Stimulated activated effector memory CD8-positive, alpha-beta T cell treated with anti-CD3 and anti-CD28 coated beads, Interleukin-12 subunit alpha, Interleukin-12 subunit beta, amount 100 ng/mL, for 72 hours (primary cell): ENCODE measurements at regions not wholly inside any gene's neighbourhood (a gene's known extent, or its start where the extent isn't known, plus 50 kb on each side); places are given as distances from the start of the nearest gene placed in this dataset.
"Not testable (repeated sequence)": the region's sequence is repeated elsewhere in the genome, so short reads cannot be mapped to it uniquely, and the experiment has no call there.

Source experiments
- ATAC-seq: fragments of 150-1000 bp; cut with Tn5 transposase; 2 replicates; pipeline ENCODE4 v1.10.0; 2021
- DNase-seq, 2 donors: peaks; one replicate each; pipeline ENCODE4 v3.0.0; 2021 to 2022; ENCODE audit warnings: low spot score in 2 of 2
- H3K27ac Mint-ChIP-seq: one replicate; pipeline ENCODE4 v1.8.0; 2022; ENCODE audit warnings: mild to moderate bottlenecking, mixed read lengths
- H3K36me3 Mint-ChIP-seq: one replicate; pipeline ENCODE4 v1.8.0; 2022; ENCODE audit warnings: mild to moderate bottlenecking, mixed read lengths
- H3K4me1 Mint-ChIP-seq: one replicate; pipeline ENCODE4 v1.8.0; 2022; ENCODE audit warnings: mixed read lengths
- H3K4me3 Mint-ChIP-seq: one replicate; pipeline ENCODE4 v1.8.0; 2022; ENCODE audit warnings: mild to moderate bottlenecking, mixed read lengths
- H3K9me3 Mint-ChIP-seq: one replicate; pipeline ENCODE4 v1.8.0; 2022; ENCODE audit warnings: mixed read lengths

GRCh38 chr20:53891306-53891894 lies 179.0 kb downstream of the BCAS1 start:
- no peaks in the 10 kb centered on the region for H3K9me3 Mint-ChIP-seq
- ATAC-seq = no peak
- H3K4me3 Mint-ChIP-seq = no peak overlapping the region
- H3K27ac Mint-ChIP-seq = no peak overlapping the region
- peaks cover 10% of the 10 kb centered on the region for H3K36me3 Mint-ChIP-seq
- peaks cover 26% of the 10 kb centered on the region for H3K4me1 Mint-ChIP-seq
- no peak for DNase-seq

GRCh38 chr20:53890443-53891305 lies 179.7 kb downstream of the BCAS1 start:
- ATAC-seq = no peak
- Mint-ChIP-seq H3K9me3 (no peaks in the 10 kb centered on the region), H3K27ac (no peak overlapping the region), H3K4me1 (peaks cover 26% of the 10 kb centered on the region), H3K36me3 (peaks cover 10% of the 10 kb centered on the region), H3K4me3 (no peak overlapping the region)
- no peak for DNase-seq

- H3K4me1 Mint-ChIP-seq = peaks cover 29% of the 10 kb centered on the region
- no peak for DNase-seq
- H3K27ac Mint-ChIP-seq = no peak overlapping the region
These were observed 180.8 kb downstream of the BCAS1 start for GRCh38 chr20:53889411-53890148.

GRCh38 chr20:53888951-53889350 lies 181.4 kb downstream of the BCAS1 start:
- peaks cover 10% of the 10 kb centered on the region for H3K36me3 Mint-ChIP-seq
- no peak for ATAC-seq
- H3K27ac Mint-ChIP-seq = no peak overlapping the region
- peaks cover 32% of the 10 kb centered on the region for H3K4me1 Mint-ChIP-seq
- H3K4me3 Mint-ChIP-seq = no peak overlapping the region
- H3K9me3 Mint-ChIP-seq = no peaks in the 10 kb centered on the region
- DNase-seq = no peak

More at GRCh38 chr20:53889411-53890148, 180.8 kb downstream of the BCAS1 start:
- Mint-ChIP-seq H3K4me3 (no peak overlapping the region), H3K9me3 (no peaks in the 10 kb centered on the region), H3K36me3 (peaks cover 10% of the 10 kb centered on the region)
- ATAC-seq = no peak

GRCh38 chr20:53888510-53888909 lies 181.9 kb downstream of the BCAS1 start:
- H3K9me3 Mint-ChIP-seq = no peaks in the 10 kb centered on the region
- H3K4me1 Mint-ChIP-seq = peaks cover 32% of the 10 kb centered on the region
- peaks cover 8% of the 10 kb centered on the region for H3K36me3 Mint-ChIP-seq
- no peak overlapping the region for H3K27ac Mint-ChIP-seq
- DNase-seq (no peak), ATAC-seq (no peak)
- H3K4me3 Mint-ChIP-seq = no peak overlapping the region

- DNase-seq (no peak), ATAC-seq (no peak)
- H3K36me3 Mint-ChIP-seq = peaks cover 3% of the 10 kb centered on the region
- peak overlapping the region; percentile 17 for H3K27ac Mint-ChIP-seq
- peaks cover 31% of the 10 kb centered on the region for H3K4me1 Mint-ChIP-seq
- no peaks in the 10 kb centered on the region for H3K9me3 Mint-ChIP-seq
- H3K4me3 Mint-ChIP-seq = no peak overlapping the region
These were observed 182.4 kb downstream of the BCAS1 start for GRCh38 chr20:53887973-53888372.

GRCh38 chr20:53884859-53885541 lies 185.4 kb downstream of the BCAS1 start:
- H3K4me1 Mint-ChIP-seq = peaks cover 29% of the 10 kb centered on the region
- DNase-seq (peak in 1 of 2 donors; percentile 65), ATAC-seq (peak; percentile 91)
- peak overlapping the region; percentile 29 for H3K4me3 Mint-ChIP-seq
- H3K27ac Mint-ChIP-seq = peak overlapping the region; percentile 64
- H3K36me3 Mint-ChIP-seq = no peaks in the 10 kb centered on the region
- peaks cover 3% of the 10 kb centered on the region for H3K9me3 Mint-ChIP-seq

- H3K36me3 Mint-ChIP-seq = no peaks in the 10 kb centered on the region
- no peak overlapping the region for H3K27ac Mint-ChIP-seq
- H3K4me3 Mint-ChIP-seq = no peak overlapping the region
- no peak for DNase-seq
- peak; percentile 43 for ATAC-seq
- peaks cover 3% of the 10 kb centered on the region for H3K9me3 Mint-ChIP-seq
- H3K4me1 Mint-ChIP-seq = peaks cover 29% of the 10 kb centered on the region
These were observed 187.1 kb downstream of the BCAS1 start for GRCh38 chr20:53883098-53883911.

GRCh38 chr20:53882438-53882986 lies 187.9 kb downstream of the BCAS1 start:
- H3K27ac Mint-ChIP-seq, H3K4me3 Mint-ChIP-seq: not testable (repeated sequence)
- peaks cover 29% of the 10 kb centered on the region for H3K4me1 Mint-ChIP-seq

GRCh38 chr20:53881362-53881761 lies 189.0 kb downstream of the BCAS1 start:
- DNase-seq (no peak), ATAC-seq (no peak)
- peaks cover 3% of the 10 kb centered on the region for H3K9me3 Mint-ChIP-seq
- no peaks in the 10 kb centered on the region for H3K36me3 Mint-ChIP-seq
- H3K27ac Mint-ChIP-seq = no peak overlapping the region
- no peak overlapping the region for H3K4me3 Mint-ChIP-seq
- peaks cover 29% of the 10 kb centered on the region for H3K4me1 Mint-ChIP-seq

More at GRCh38 chr20:53882438-53882986, 187.9 kb downstream of the BCAS1 start:
- H3K36me3 Mint-ChIP-seq, ATAC-seq, H3K9me3 Mint-ChIP-seq, DNase-seq: not testable (repeated sequence)

- H3K27ac Mint-ChIP-seq = no peak overlapping the region
- H3K36me3 Mint-ChIP-seq = no peaks in the 10 kb centered on the region
- DNase-seq (no peak), ATAC-seq (no peak)
- no peak overlapping the region for H3K4me3 Mint-ChIP-seq
- H3K9me3 Mint-ChIP-seq = peaks cover 3% of the 10 kb centered on the region
- H3K4me1 Mint-ChIP-seq = peaks cover 27% of the 10 kb centered on the region
These were observed 190.2 kb downstream of the BCAS1 start for GRCh38 chr20:53880108-53880641.

- DNase-seq = no peak
- peaks cover 17% of the 10 kb centered on the region for H3K4me1 Mint-ChIP-seq
- H3K9me3 Mint-ChIP-seq = peaks cover 3% of the 10 kb centered on the region
- no peak overlapping the region for H3K4me3 Mint-ChIP-seq
- no peaks in the 10 kb centered on the region for H3K36me3 Mint-ChIP-seq
- ATAC-seq = no peak
- no peak overlapping the region for H3K27ac Mint-ChIP-seq
These were observed 191.2 kb downstream of the BCAS1 start for GRCh38 chr20:53879048-53879684.

- no peak overlapping the region for H3K27ac Mint-ChIP-seq
- DNase-seq (no peak), ATAC-seq (no peak)
- H3K4me3 Mint-ChIP-seq = no peak overlapping the region
- H3K4me1 Mint-ChIP-seq = peaks cover 13% of the 10 kb centered on the region
- H3K36me3 Mint-ChIP-seq = no peaks in the 10 kb centered on the region
- H3K9me3 Mint-ChIP-seq = peaks cover 3% of the 10 kb centered on the region
These were observed 191.9 kb downstream of the BCAS1 start for GRCh38 chr20:53878262-53879047.
